H1 (cell line): ENCODE measurements at regions not wholly inside any gene's neighbourhood (a gene's known extent, or its start where the extent isn't known, plus 50 kb on each side); places are given as distances from the start of the nearest gene placed in this dataset.
"Not testable (repeated sequence)": the region's sequence is repeated elsewhere in the genome, so short reads cannot be mapped to it uniquely, and the experiment has no call there.

ENCODE experiments used
- CTCF ChIA-PET: fragments of 300-600 bp; sonication (Branson Sonifier 250); formaldehyde crosslinking; loops from one replicate; lab custom pipeline; 2021; ENCODE audit not compliant: partially characterized antibody; lab: Charles Lee
- POLR2A ChIA-PET: fragments of 300-600 bp; sonication (Branson Sonifier 250); formaldehyde crosslinking; loops from one replicate; lab custom pipeline; 2021; ENCODE audit warnings: inconsistent platforms; ENCODE audit not compliant: partially characterized antibody; lab: Charles Lee
- DNase-seq, 2 experiments: peaks; one replicate each; pipeline versions ENCODE4 v3.0.0 to v3.0.0-alpha.2; 2010 to 2022; ENCODE audit warnings: low spot score in 2 of 2, low read depth in 1 of 2, mixed read lengths in 1 of 2
- FAIRE-seq: peaks from 2 replicates; lab custom pipeline; 2011; peaks lifted over from hg19 to GRCh38; lab: Jason Lieb, UNC
- H2AFZ ChIP-seq: 2 replicates; pipeline ENCODE4 v1.8.1; 2012; ENCODE audit warnings: low read length, inconsistent platforms
- H2AK5ac ChIP-seq: 2 replicates; pipeline ENCODE4 v1.6.1; 2013; ENCODE audit warnings: low read depth, low read length
- H2BK120ac ChIP-seq: replicated peaks from 2 replicates; pipeline ENCODE3; 2013; ENCODE audit warnings: low read depth, low read length, inconsistent platforms
- H2BK12ac ChIP-seq: 2 replicates; pipeline ENCODE4 v1.6.1; 2013; ENCODE audit warnings: low read depth, low read length
- H2BK15ac ChIP-seq: 2 replicates; pipeline ENCODE4 v1.6.1; 2013; ENCODE audit warnings: low read length
- H2BK20ac ChIP-seq: 2 replicates; pipeline ENCODE4 v1.6.1; 2013; ENCODE audit warnings: low read length
- H2BK5ac ChIP-seq: 2 replicates; pipeline ENCODE4 v1.6.1; 2013; ENCODE audit warnings: low read depth, low read length
- H3K14ac ChIP-seq: 2 replicates; pipeline ENCODE4 v1.6.1; 2013; ENCODE audit warnings: inconsistent platforms; ENCODE audit not compliant: insufficient read length
- H3K18ac ChIP-seq: 2 replicates; pipeline ENCODE4 v1.6.1; 2013; ENCODE audit warnings: low read length; ENCODE audit errors: extremely low read depth
- H3K23ac ChIP-seq: 2 replicates; pipeline ENCODE4 v1.6.1; 2013; ENCODE audit warnings: inconsistent platforms; ENCODE audit not compliant: insufficient read length
- H3K23me2 ChIP-seq: 2 replicates; pipeline ENCODE4 v1.6.1; 2013; ENCODE audit warnings: low read depth, low read length
- H3K27ac ChIP-seq: 2 replicates; pipeline ENCODE4 v1.6.1; 2011; ENCODE audit warnings: low read depth, low read length, inconsistent platforms
- H3K27me3 ChIP-seq, 4 experiments: replicated peaks in 1 of 4; 1 replicate in 1 of 4; 2 replicates in 3 of 4; pipeline versions ENCODE4 v1.6.1 to v1.8.1; 2011 to 2013; ENCODE audit warnings: low read length in 3 of 4, mild to moderate bottlenecking in 3 of 4, inconsistent platforms in 2 of 4, mixed read lengths in 2 of 4, moderate library complexity in 1 of 4; ENCODE audit not compliant: control insufficient read depth in 3 of 4, insufficient read depth in 3 of 4; ENCODE audit errors: extremely low read depth in 1 of 4
- H3K36me3 ChIP-seq, 4 experiments: 2 replicates each; pipeline versions ENCODE4 v1.6.1 to v1.8.1; 2011 to 2013; ENCODE audit warnings: mild to moderate bottlenecking in 4 of 4, low read length in 3 of 4, moderate library complexity in 2 of 4, control low read depth in 1 of 4, inconsistent platforms in 1 of 4; ENCODE audit not compliant: insufficient read depth in 4 of 4, control insufficient read depth in 2 of 4
- H3K4ac ChIP-seq: replicated peaks from 2 replicates; pipeline ENCODE3; 2013; ENCODE audit warnings: low read length, low read depth, mixed read lengths, inconsistent platforms; ENCODE audit not compliant: insufficient read length
- H3K4me1 ChIP-seq, 4 experiments: replicated peaks in 1 of 4; 1 replicate in 1 of 4; 2 replicates in 3 of 4; pipeline versions ENCODE4 v1.6.1 to v1.8.1; 2011 to 2013; ENCODE audit warnings: low read length in 3 of 4, inconsistent platforms in 2 of 4, mixed read lengths in 1 of 4; ENCODE audit not compliant: insufficient read depth in 4 of 4, control insufficient read depth in 3 of 4
- H3K4me2 ChIP-seq, 2 experiments: 2 replicates each; pipeline versions ENCODE4 v1.6.1 to v1.8.1; 2011 to 2013; ENCODE audit warnings: low read depth in 2 of 2, low read length in 2 of 2, control low read depth in 1 of 2, inconsistent platforms in 1 of 2, mild to moderate bottlenecking in 1 of 2; ENCODE audit not compliant: insufficient read depth in 1 of 2
- H3K4me3 ChIP-seq, 4 experiments: fragments of 200-600, 300-600 bp in 1 of 4; sonication (generic), shearing (Covaris generic), sonication (Bioruptor Twin) in 1 of 4; 2 replicates each; pipeline versions ENCODE4 v1.5.1 to v1.8.1; 2011 to 2016; ENCODE audit warnings: low read length in 4 of 4, low read depth in 3 of 4, control low read depth in 2 of 4, inconsistent platforms in 2 of 4, mild to moderate bottlenecking in 2 of 4, mixed read lengths in 1 of 4, moderate library complexity in 1 of 4; ENCODE audit not compliant: insufficient read depth in 2 of 4; ENCODE audit errors: extremely low read depth in 1 of 4
- H3K56ac ChIP-seq: replicated peaks from 2 replicates; pipeline ENCODE3; 2013; ENCODE audit warnings: low read depth, mild to moderate bottlenecking, mixed read lengths, low read length, inconsistent platforms; ENCODE audit not compliant: insufficient read length
- H3K79me1 ChIP-seq: 2 replicates; pipeline ENCODE4 v1.6.1; 2013; ENCODE audit warnings: low read depth, low read length, control low read depth
- H3K79me2 ChIP-seq, 2 experiments: 2 replicates each; pipeline versions ENCODE4 v1.6.1 to v1.8.1; 2012 to 2013; ENCODE audit warnings: low read length in 2 of 2, mild to moderate bottlenecking in 2 of 2, inconsistent platforms in 1 of 2; ENCODE audit not compliant: insufficient read depth in 2 of 2, control insufficient read depth in 1 of 2
- H3K9ac ChIP-seq, 4 experiments: replicated peaks in 1 of 4; 1 replicate in 1 of 4; 2 replicates in 3 of 4; pipeline versions ENCODE4 v1.6.1 to v1.8.1; 2011 to 2013; ENCODE audit warnings: low read depth in 3 of 4, low read length in 3 of 4, control low read depth in 2 of 4, mild to moderate bottlenecking in 2 of 4, moderate library complexity in 2 of 4, inconsistent platforms in 1 of 4; ENCODE audit errors: extremely low read depth in 1 of 4
- H3K9me3 ChIP-seq, 2 experiments: 2 replicates each; pipeline versions ENCODE4 v1.6.1 to v1.8.1; 2012 to 2013; ENCODE audit warnings: mild to moderate bottlenecking in 2 of 2, moderate library complexity in 2 of 2, control low read depth in 1 of 2, inconsistent platforms in 1 of 2, low read depth in 1 of 2, low read length in 1 of 2, mixed read lengths in 1 of 2; ENCODE audit not compliant: insufficient read depth in 2 of 2
- H4K20me1 ChIP-seq, 2 experiments: replicated peaks in 1 of 2; 2 replicates each; pipeline versions ENCODE3 to v1.8.1; 2011 to 2013; ENCODE audit warnings: inconsistent platforms in 2 of 2, low read length in 2 of 2, mild to moderate bottlenecking in 1 of 2; ENCODE audit not compliant: insufficient read depth in 2 of 2, control insufficient read depth in 1 of 2
- H4K5ac ChIP-seq: 2 replicates; pipeline ENCODE4 v1.6.1; 2013; ENCODE audit warnings: low read length, low read depth, mixed read lengths, inconsistent platforms; ENCODE audit not compliant: insufficient read length
- H4K8ac ChIP-seq: 2 replicates; pipeline ENCODE4 v1.8.0; 2013; ENCODE audit warnings: mild to moderate bottlenecking, moderate library complexity, low read length, inconsistent platforms; ENCODE audit not compliant: insufficient read depth; ENCODE audit errors: extremely low read depth
- H4K91ac ChIP-seq: replicated peaks from 2 replicates; pipeline ENCODE3; 2013; ENCODE audit warnings: low read length, mixed read lengths, inconsistent platforms; ENCODE audit not compliant: insufficient read length
- SIX5 ChIP-seq: IDR thresholded peaks from 2 replicates; pipeline ENCODE4 v1.6.1; 2011; ENCODE audit warnings: mild to moderate bottlenecking, low read depth, low read length
- TF ChIP-seq, protein P1 (sequence below): IDR thresholded peaks from 2 replicates; pipeline ENCODE4 v1.6.1; 2012; ENCODE audit warnings: inconsistent platforms

DNA sequence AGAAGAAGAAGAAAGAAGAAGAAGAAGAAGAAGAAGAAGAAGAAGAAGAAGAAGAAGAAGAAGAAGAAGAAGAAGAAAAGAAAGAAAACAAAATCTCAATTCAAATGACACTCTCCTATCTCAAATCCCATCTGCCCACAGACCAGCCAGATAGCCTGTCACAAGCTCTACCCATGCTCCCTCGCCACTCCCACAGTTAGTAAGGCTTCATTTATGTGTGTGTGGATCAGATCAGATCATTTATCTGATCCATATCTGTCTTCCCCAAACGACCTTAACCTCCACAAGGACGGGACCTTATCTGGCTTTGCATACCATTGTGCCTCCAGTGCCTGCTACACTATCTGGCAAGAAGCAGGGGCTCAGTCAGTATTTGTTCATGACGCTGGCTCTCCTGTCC is 81.9 kb upstream of the RREB1 start (continued):
- TF ChIP-seq, protein P1, sequence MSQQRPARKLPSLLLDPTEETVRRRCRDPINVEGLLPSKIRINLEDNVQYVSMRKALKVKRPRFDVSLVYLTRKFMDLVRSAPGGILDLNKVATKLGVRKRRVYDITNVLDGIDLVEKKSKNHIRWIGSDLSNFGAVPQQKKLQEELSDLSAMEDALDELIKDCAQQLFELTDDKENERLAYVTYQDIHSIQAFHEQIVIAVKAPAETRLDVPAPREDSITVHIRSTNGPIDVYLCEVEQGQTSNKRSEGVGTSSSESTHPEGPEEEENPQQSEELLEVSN: no peak
- no peak for TF ChIP-seq SIX5

DNA sequence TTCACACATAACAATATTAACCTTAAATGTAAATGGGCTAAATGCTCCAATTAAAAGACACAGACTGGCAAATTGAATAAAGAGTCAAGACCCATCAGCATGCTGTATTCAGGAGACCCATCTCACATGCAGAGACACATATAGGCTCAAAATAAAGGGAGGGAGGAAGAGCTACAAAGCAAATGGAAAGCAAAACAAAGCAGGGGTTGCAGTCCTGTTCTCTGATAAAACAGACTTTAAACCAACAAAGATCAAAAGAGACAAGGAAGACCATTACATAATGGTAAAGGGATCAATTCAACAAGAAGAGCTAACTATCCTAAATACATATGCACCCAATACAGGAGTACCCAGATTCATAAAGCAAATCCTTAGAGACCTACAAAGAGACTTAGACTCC is 78.8 kb upstream of the RREB1 start:
- H4K8ac ChIP-seq, H3K79me1 ChIP-seq, H4K20me1 ChIP-seq, H3K4me1 ChIP-seq, H3K4ac ChIP-seq, H2BK5ac ChIP-seq, H3K4me3 ChIP-seq, H3K23me2 ChIP-seq, H3K27me3 ChIP-seq, H3K9ac ChIP-seq, DNase-seq, H2BK15ac ChIP-seq, H3K36me3 ChIP-seq, H2AK5ac ChIP-seq, H2AFZ ChIP-seq, H3K79me2 ChIP-seq, H2BK20ac ChIP-seq, H4K5ac ChIP-seq, FAIRE-seq, H2BK12ac ChIP-seq, H3K14ac ChIP-seq, H3K27ac ChIP-seq, POLR2A ChIA-PET, H3K23ac ChIP-seq, CTCF ChIA-PET, H3K56ac ChIP-seq, H2BK120ac ChIP-seq, H3K18ac ChIP-seq, H4K91ac ChIP-seq, H3K4me2 ChIP-seq: not testable (repeated sequence)
- peaks cover 7 to 10% of the 10 kb centered on the region in 2 experiments; a peak in 3 of 4 replicates for H3K9me3 ChIP-seq
